Endothelial cell of umbilical vein (primary cell): ENCODE measurements at regions not wholly inside any gene's neighbourhood (a gene's known extent, or its start where the extent isn't known, plus 50 kb on each side); places are given as distances from the start of the nearest gene placed in this dataset.

Source experiments
- BruUV-seq: library from RNA; stranded (reverse); fragments of 400-500 nt; replicated peaks from 2 replicates; lab custom pipeline; 2021; lab: Mats Ljungman, UMichigan
- CTCF ChIA-PET: fragments of 300-600, 350-600 bp; sonication (Branson Sonifier 250); formaldehyde crosslinking; loops from one replicate; lab custom pipeline; 2021; ENCODE audit warnings: antibody characterized with exemption, inconsistent platforms; lab: Charles Lee
- POLR2A ChIA-PET: fragments of 300-600, 350-600 bp; sonication (Branson Sonifier 250); formaldehyde crosslinking; loops from one replicate; lab custom pipeline; 2021; ENCODE audit warnings: antibody characterized with exemption, inconsistent platforms; lab: Charles Lee
- DNase-seq: peaks from one replicate; pipeline ENCODE4 v3.0.0-alpha.2; 2011; ENCODE audit warnings: low read depth, low spot score
- FAIRE-seq: peaks from 2 replicates; lab custom pipeline; 2011; peaks lifted over from hg19 to GRCh38; lab: Jason Lieb, UNC
- H2AFZ ChIP-seq: 2 replicates; pipeline ENCODE4 v1.6.0; 2012; ENCODE audit warnings: low read depth, low read length, control low read depth, inconsistent platforms
- H3K27ac ChIP-seq: 2 replicates; pipeline ENCODE4 v1.5.1; 2011; ENCODE audit warnings: low read depth, mild to moderate bottlenecking, control low read depth, low read length, moderate library complexity; ENCODE audit not compliant: insufficient read depth
- H3K27me3 ChIP-seq, 2 experiments: 2 replicates each; pipeline versions ENCODE4 v1.6.0 to v1.6.1; 2011; ENCODE audit warnings: low read length in 2 of 2, mixed read lengths in 1 of 2; ENCODE audit not compliant: control insufficient read depth in 2 of 2, insufficient read depth in 2 of 2
- H3K36me3 ChIP-seq, 2 experiments: 2 replicates in 1 of 2; 3 replicates in 1 of 2; pipeline ENCODE4 v1.5.1; 2011; ENCODE audit warnings: low read length in 2 of 2, mild to moderate bottlenecking in 1 of 2, moderate library complexity in 1 of 2; ENCODE audit not compliant: control insufficient read depth in 2 of 2, insufficient read depth in 2 of 2; ENCODE audit errors: extremely low read depth in 1 of 2
- H3K4me1 ChIP-seq: 3 replicates; pipeline ENCODE4 v1.5.1; 2011; ENCODE audit warnings: mild to moderate bottlenecking, low read length; ENCODE audit not compliant: control insufficient read depth, insufficient read depth; ENCODE audit errors: extremely low read depth
- H3K4me2 ChIP-seq: 2 replicates; pipeline ENCODE4 v1.6.1; 2011; ENCODE audit warnings: low read length, control low read depth, mixed read lengths; ENCODE audit not compliant: insufficient read depth
- H3K4me3 ChIP-seq, 3 experiments: fragments of 200-600 bp in 1 of 3; sonication (generic), shearing (Covaris generic) in 1 of 3; replicated peaks in 1 of 3; 2 replicates each; pipeline ENCODE4 v1.5.1; 2011 to 2016; ENCODE audit warnings: control low read depth in 3 of 3, low read length in 3 of 3, mild to moderate bottlenecking in 2 of 3, inconsistent platforms in 1 of 3, low read depth in 1 of 3, moderate library complexity in 1 of 3; ENCODE audit not compliant: insufficient read depth in 1 of 3
- H3K79me2 ChIP-seq: 2 replicates; pipeline ENCODE4 v1.6.0; 2012; ENCODE audit warnings: low read length, inconsistent platforms; ENCODE audit not compliant: control insufficient read depth, insufficient read depth
- H3K9ac ChIP-seq: replicated peaks from 2 replicates; pipeline ENCODE3; 2011; ENCODE audit warnings: low read length, control low read depth; ENCODE audit not compliant: insufficient read depth; ENCODE audit errors: extremely low read depth
- H3K9me1 ChIP-seq: replicated peaks from 3 replicates; pipeline ENCODE4 v1.6.0; 2011; ENCODE audit warnings: mild to moderate bottlenecking, low read length; ENCODE audit not compliant: control insufficient read depth, insufficient read depth; ENCODE audit errors: extremely low read depth
- H3K9me3 ChIP-seq: replicated peaks from 2 replicates; pipeline ENCODE4 v1.5.1; 2012; ENCODE audit warnings: low read length, inconsistent platforms; ENCODE audit not compliant: control insufficient read depth, insufficient read depth
- H4K20me1 ChIP-seq: replicated peaks from 2 replicates; pipeline ENCODE3; 2011; ENCODE audit warnings: mild to moderate bottlenecking, low read length; ENCODE audit not compliant: control insufficient read depth, insufficient read depth; ENCODE audit errors: extremely low read depth
- CTCF ChIP-seq, 2 donors: IDR thresholded peaks; 1 replicate in 1 of 2; 2 replicates in 1 of 2; pipeline ENCODE4 v1.5.1; 2011; ENCODE audit warnings: low read length in 2 of 2, mild to moderate bottlenecking in 2 of 2, moderate library complexity in 2 of 2, control low read depth in 1 of 2, inconsistent platforms in 1 of 2, low read depth in 1 of 2; ENCODE audit not compliant: insufficient read depth in 1 of 2; ENCODE audit errors: extremely low read depth in 1 of 2
- EZH2 ChIP-seq: IDR thresholded peaks from 2 replicates; pipeline ENCODE4 v1.6.1; 2012; ENCODE audit warnings: borderline replicate concordance, low read depth, mild to moderate bottlenecking, moderate library complexity, low read length, inconsistent platforms; ENCODE audit not compliant: severe bottlenecking
- FOS ChIP-seq: IDR thresholded peaks from 2 replicates; pipeline ENCODE4 v1.6.1; 2011; ENCODE audit warnings: mild to moderate bottlenecking, low read length, moderate library complexity, borderline replicate concordance; ENCODE audit not compliant: insufficient read depth
- GATA2 ChIP-seq: IDR thresholded peaks from 2 replicates; pipeline ENCODE4 v1.7.0; 2011; ENCODE audit warnings: low read depth, mild to moderate bottlenecking, moderate library complexity, mixed read lengths, low read length; ENCODE audit not compliant: insufficient read length, insufficient read depth
- JUN ChIP-seq: IDR thresholded peaks from 2 replicates; pipeline ENCODE4 v1.6.1; 2011; ENCODE audit warnings: borderline replicate concordance, low read depth; ENCODE audit not compliant: insufficient read length, insufficient read depth
- MAX ChIP-seq: IDR thresholded peaks from 2 replicates; pipeline ENCODE4 v1.6.1; 2011; ENCODE audit not compliant: insufficient read depth, insufficient read length
- MYC ChIP-seq: IDR thresholded peaks from one replicate; pipeline ENCODE4 v1.6.1; 2011; ENCODE audit warnings: mild to moderate bottlenecking, low read depth, low read length
- POLR2A ChIP-seq: IDR thresholded peaks from 2 replicates; pipeline ENCODE4 v1.6.1; 2012; ENCODE audit warnings: low read depth, mild to moderate bottlenecking, control low read depth, low read length
- POLR2AphosphoS5 ChIP-seq: IDR thresholded peaks from 2 replicates; pipeline ENCODE4 v1.6.1; 2012; ENCODE audit warnings: low read depth, mild to moderate bottlenecking, control low read depth, low read length, moderate library complexity; ENCODE audit not compliant: insufficient read depth
- dilution Hi-C: fragments of 300-500 bp; cut with MboI; formaldehyde crosslinking; loops from one replicate; pipeline ENCODE4 v1.15.0; 2019; ENCODE audit warnings: low sequenced_read_pairs; ENCODE audit not compliant: extremely low pct_ligation_motif_present
- intact Hi-C: fragments of 100-400 bp; cut with micrococcal nuclease; formaldehyde crosslinking; loops from one replicate; pipeline ENCODE4 v1.10.0; 2022

- dilution Hi-C loops = no loop called here
- Histone ChIP-seq H4K20me1 (no peaks in the 10 kb centered on the region), H3K9ac (no peak overlapping the region), H3K27me3 (no peaks in the 10 kb centered on the region), H3K79me2 (no peaks in the 10 kb centered on the region), H3K36me3 (no peaks in the 10 kb centered on the region), H3K4me3 (no peak overlapping the region), H3K9me3 (peaks cover 1% of the 10 kb centered on the region), H3K4me2 (no peak overlapping the region), H2AFZ (no peak overlapping the region), H3K9me1 (no peaks in the 10 kb centered on the region), H3K27ac (no peak overlapping the region), H3K4me1 (no peaks in the 10 kb centered on the region)
- ChIA-PET POLR2A (no interaction called here), CTCF (no interaction called here)
- intact Hi-C loops = no loop called here
- FAIRE-seq = no peak
- TF ChIP-seq GATA2 (no peak), JUN (no peak), MYC (no peak), EZH2 (no peak), POLR2AphosphoS5 (no peak), MAX (no peak), POLR2A (no peak), FOS (no peak), CTCF (IDR thresholded peaks at IDR 0.05; ENCODE audit: extremely low read depth in 1 of 2, insufficient read depth in 1 of 2, low read depth in 1 of 2, low read length in 2 of 2) (no peak)
- no peak for DNase-seq
- BruUV-seq = no TSS peak
These were observed 1209.2 kb downstream of the TYW1 start for GRCh38 chr7:68205826-68206225.
